Gastrocnemius medialis (tissue), 4 donors: ENCODE measurements at regions not wholly inside any gene's neighbourhood (a gene's known extent, or its start where the extent isn't known, plus 50 kb on each side); places are given as distances from the start of the nearest gene placed in this dataset.

ENCODE experiments used
- ATAC-seq, 2 donors: fragments of 150-250 bp; one replicate each; pipeline ENCODE4 v1.9.1; 2016
- DNase-seq, 2 donors: peaks; one replicate each; pipeline ENCODE4 v3.0.0-alpha.2; 2019
- H3K27ac ChIP-seq, 4 donors: fragments of 200-600 bp; sonication (generic); 1 replicate in 1 of 4; 2 replicates in 3 of 4; pipeline ENCODE4 v1.5.1; 2016 to 2018; ENCODE audit warnings: mild to moderate bottlenecking in 2 of 4, moderate library complexity in 1 of 4
- H3K27me3 ChIP-seq, 3 donors: fragments of 200-600 bp; sonication (generic) in 2 of 3; 1 replicate in 1 of 3; 2 replicates in 2 of 3; pipeline versions ENCODE4 v1.5.1 to v1.6.0; 2016 to 2019; ENCODE audit warnings: mild to moderate bottlenecking in 1 of 3, moderate library complexity in 1 of 3
- H3K36me3 ChIP-seq, 2 donors: fragments of 200-600 bp; sonication (generic) in 1 of 2; one replicate each; pipeline ENCODE4 v1.5.1; 2017 to 2018
- H3K4me1 ChIP-seq, 2 donors: fragments of 200-600 bp; sonication (generic) in 1 of 2; one replicate each; pipeline ENCODE4 v1.5.1; 2016 to 2017; ENCODE audit warnings: mild to moderate bottlenecking in 2 of 2
- H3K4me3 ChIP-seq, 4 donors: fragments of 200-600 bp; sonication (generic) in 3 of 4; 1 replicate in 1 of 4; 2 replicates in 3 of 4; pipeline ENCODE4 v1.5.1; 2016 to 2019; ENCODE audit warnings: mild to moderate bottlenecking in 2 of 4
- H3K9me3 ChIP-seq, 3 donors: fragments of 200-600 bp; sonication (generic) in 2 of 3; 1 replicate in 1 of 3; 2 replicates in 2 of 3; pipeline ENCODE4 v1.5.1; 2016 to 2019
- CTCF ChIP-seq, 5 experiments: fragments of 450-650 bp in 3 of 5; fragments of 200-600 bp in 2 of 5; sonication (generic) in 2 of 5; IDR thresholded peaks in 4 of 5; conservative IDR thresholded peaks in 1 of 5; 1 replicate in 4 of 5; 2 replicates in 1 of 5; pipeline ENCODE4 v1.5.1; 2016 to 2019; ENCODE audit warnings: antibody characterized with exemption in 5 of 5, mild to moderate bottlenecking in 3 of 5, moderate library complexity in 3 of 5
- POLR2A ChIP-seq, 2 donors: fragments of 450-650 bp; IDR thresholded peaks; one replicate each; pipeline ENCODE4 v1.6.1; 2017; ENCODE audit warnings: antibody characterized with exemption in 2 of 2, mild to moderate bottlenecking in 2 of 2, moderate library complexity in 2 of 2
- in situ Hi-C, 4 donors: fragments of 200-750 bp; cut with MboI; loops; one replicate each; pipeline versions ENCODE4 v1.15.0 to v1.8.0; 2017; ENCODE audit warnings: low sequenced_read_pairs in 4 of 4
- intact Hi-C: fragments of 100-400 bp; cut with DNase I; formaldehyde crosslinking; loops from one replicate; pipeline ENCODE4 v1.15.1; 2023; ENCODE audit warnings: low total_unique reads

GRCh38 chr3:170809975-170810357, 60.0 kb downstream of the RPL22L1 start:
- Histone ChIP-seq H3K36me3 (no peaks in the 10 kb centered on the region), H3K27ac (no peak overlapping the region), H3K9me3 (no peaks in the 10 kb centered on the region), H3K4me1 (no peaks in the 10 kb centered on the region), H3K4me3 (no peak overlapping the region), H3K27me3 (no peaks in the 10 kb centered on the region)
- DNase-seq (no peak), ATAC-seq (no peak)
- in situ Hi-C loops (loop anchor here (10.0 to 25.0 kb wide), 4 partner anchors 395 to 498 kb away; partner anchors contain the start of gene CLDN11 (in 4 of the 4)), intact Hi-C loops (loop anchor here (2.0 to 5.0 kb wide), 2 partner anchors 399 to 498 kb away; no protein-coding TSS in a partner anchor)
- TF ChIP-seq CTCF (IDR thresholded peaks at IDR 0.05 in 4 of 5, conservative IDR thresholded peaks at IDR 0.05 in 1 of 5) (no peak), POLR2A (IDR thresholded peaks at IDR 0.05) (no peak)

DNA sequence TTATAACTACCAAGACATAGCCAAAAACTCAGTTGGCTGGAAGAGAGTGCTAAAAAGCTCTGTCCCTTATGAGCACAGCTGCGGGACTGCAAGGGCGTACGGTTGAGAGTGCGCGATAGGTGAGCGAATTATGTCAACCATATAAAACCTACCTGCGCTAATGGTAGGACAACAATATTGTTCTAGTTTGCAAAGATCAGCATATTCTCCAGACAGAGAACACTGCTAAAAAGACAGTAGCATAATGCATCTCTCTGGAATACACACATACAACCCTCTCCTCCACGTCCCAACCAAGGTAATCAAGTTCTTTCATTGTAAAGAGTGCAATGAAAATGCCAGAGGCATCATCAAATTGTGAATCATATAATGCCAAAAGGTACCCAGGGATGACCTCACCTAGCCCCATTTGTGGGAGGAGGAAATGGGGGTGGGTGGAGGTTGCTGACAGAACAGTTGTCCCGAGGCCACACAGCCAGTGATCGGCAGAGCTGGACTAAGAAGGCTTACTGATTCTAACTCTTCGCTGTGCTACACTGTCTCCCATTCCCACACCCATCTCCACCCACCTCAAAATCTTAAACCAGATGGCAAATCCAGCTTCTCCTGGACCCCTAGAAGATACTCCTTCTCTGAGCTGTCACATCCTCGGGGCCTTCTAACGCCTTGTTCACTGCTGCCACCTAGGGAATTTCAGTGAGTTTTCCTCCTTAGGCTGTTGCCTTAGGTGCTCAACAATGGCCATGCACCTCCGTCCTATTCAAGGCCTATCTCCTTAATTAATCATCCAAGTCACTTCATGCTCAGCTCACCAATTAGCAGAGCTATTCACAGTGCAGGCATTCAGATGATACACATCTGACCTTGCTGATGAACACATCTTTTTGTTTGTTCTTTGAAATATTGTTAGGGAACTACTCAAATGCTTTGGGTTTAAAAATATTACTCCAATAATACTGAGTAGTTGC, 60.7 kb downstream of the RPL22L1 start:
- intact Hi-C loops (loop anchor here (2.0 kb wide), 1 partner anchor 398 kb away; no protein-coding TSS in a partner anchor), in situ Hi-C loops (loop anchor here in 3 of 4 donors (25.0 kb wide), 2 partner anchors 397 to 497 kb away; partner anchors contain the start of gene CLDN11 (in 3 of the 3))
- Histone ChIP-seq H3K27ac (no peak overlapping the region), H3K9me3 (no peaks in the 10 kb centered on the region), H3K27me3 (no peaks in the 10 kb centered on the region), H3K36me3 (no peaks in the 10 kb centered on the region), H3K4me3 (no peak overlapping the region), H3K4me1 (no peaks in the 10 kb centered on the region)
- TF ChIP-seq POLR2A (IDR thresholded peaks at IDR 0.05) (no peak), CTCF (IDR thresholded peaks at IDR 0.05 in 4 of 5, conservative IDR thresholded peaks at IDR 0.05 in 1 of 5) (peak in 1 of 5 experiments; percentile 10)
- ATAC-seq (no peak), DNase-seq (no peak)

- no peak overlapping the region for H3K4me3 ChIP-seq
- H3K36me3 ChIP-seq: no peaks in the 10 kb centered on the region
- TF ChIP-seq POLR2A (IDR thresholded peaks at IDR 0.05) (no peak), CTCF (IDR thresholded peaks at IDR 0.05 in 4 of 5, conservative IDR thresholded peaks at IDR 0.05 in 1 of 5) (no peak)
- H3K27ac ChIP-seq: no peak overlapping the region
- intact Hi-C loops (loop anchor here (2.0 kb wide), 1 partner anchor 397 kb away; no protein-coding TSS in a partner anchor), in situ Hi-C loops (loop anchor here in 3 of 4 donors (25.0 kb wide), 2 partner anchors 396 to 496 kb away; partner anchors contain the start of gene CLDN11 (in 3 of the 3))
- H3K4me1 ChIP-seq: no peaks in the 10 kb centered on the region
- H3K9me3 ChIP-seq: no peaks in the 10 kb centered on the region
- ATAC-seq: no peak
- DNase-seq: no peak
- no peaks in the 10 kb centered on the region for H3K27me3 ChIP-seq
These were observed 62.0 kb downstream of the RPL22L1 start for GRCh38 chr3:170808041-170808440.

GRCh38 chr3:170806676-170807075, 63.3 kb downstream of the RPL22L1 start:
- H3K27ac ChIP-seq: no peak overlapping the region
- H3K9me3 ChIP-seq: no peaks in the 10 kb centered on the region
- intact Hi-C loops (no loop called here), in situ Hi-C loops (loop anchor here in 3 of 4 donors (25.0 kb wide), 2 partner anchors 394 to 494 kb away; partner anchors contain the start of gene CLDN11 (in 3 of the 3))
- DNase-seq (no peak), ATAC-seq (no peak)
- H3K27me3 ChIP-seq: no peaks in the 10 kb centered on the region
- no peaks in the 10 kb centered on the region for H3K36me3 ChIP-seq
- H3K4me1 ChIP-seq: no peaks in the 10 kb centered on the region
- no peak for TF ChIP-seq POLR2A (IDR thresholded peaks at IDR 0.05)
- TF ChIP-seq CTCF (IDR thresholded peaks at IDR 0.05 in 4 of 5, conservative IDR thresholded peaks at IDR 0.05 in 1 of 5): no peak
- H3K4me3 ChIP-seq: no peak overlapping the region
